ENCODE measurements at regions not wholly inside any gene's neighbourhood (a gene's known extent, or its start where the extent isn't known, plus 50 kb on each side); places are given as distances from the start of the nearest gene placed in this dataset.

GRCh38 chr5:173763410-173763809 is 124.7 kb upstream of the CPEB4 start:
- peak; percentile 8 for DNase-seq (ENCODE audit: low read depth, low spot score)
- Histone ChIP-seq H3K27ac (ENCODE audit: low read length) (peak overlapping the region; percentile 69; the same call in 1 of the 2 replicates), H3K9me3 (ENCODE audit: control insufficient read depth, insufficient read depth, low read depth, low read length) (no peaks in the 10 kb centered on the region), H3K36me3 (ENCODE audit: control insufficient read depth, insufficient read depth, low read length) (no peaks in the 10 kb centered on the region), H3K4me3 (ENCODE audit: low read depth in 2 of 2, low read length in 2 of 2) (no peak overlapping the region), H3K27me3 (ENCODE audit: control insufficient read depth, insufficient read depth, low read length) (no peaks in the 10 kb centered on the region), H3K4me1 (ENCODE audit: control insufficient read depth, insufficient read depth, low read length) (peaks cover 13% of the 10 kb centered on the region)
- intact Hi-C loops (cut with micrococcal nuclease; ENCODE audit: unreplicated experiment): no loop called here
- no TSS peak for BruUV-seq (replicated peaks)
- in situ Hi-C loops (cut with HindIII; ENCODE audit: low pct_unique_long_range_greater_than_20kb, low sequenced_read_pairs): no loop called here
- POLR2A ChIA-PET: no interaction called here
- CTCF ChIA-PET: no interaction called here
- no peak for ATAC-seq
- TF ChIP-seq TCF7L2 (IDR thresholded peaks at IDR 0.05; ENCODE audit: low read depth, low read length) (no peak), REST (IDR thresholded peaks at IDR 0.05; ENCODE audit: insufficient read depth in 1 of 2, low read depth in 2 of 2, low read length in 1 of 2) (no peak), SIN3A (IDR thresholded peaks at IDR 0.05; ENCODE audit: borderline replicate concordance, insufficient read depth, low read depth, low read length) (no peak), POLR2AphosphoS5 (IDR thresholded peaks at IDR 0.05; ENCODE audit: low read depth, low read length) (no peak), CTCF (IDR thresholded peaks at IDR 0.05) (no peak)

- no TSS peak for BruUV-seq (replicated peaks)
- in situ Hi-C loops (cut with HindIII; ENCODE audit: low pct_unique_long_range_greater_than_20kb, low sequenced_read_pairs) (no loop called here), intact Hi-C loops (cut with micrococcal nuclease; ENCODE audit: unreplicated experiment) (no loop called here)
- peak overlapping the region in 1 of 2 experiments; percentile 10; a peak in 1 of 4 replicates for H3K4me3 ChIP-seq (ENCODE audit: low read depth in 2 of 2, low read length in 2 of 2)
- peak overlapping the region; percentile 69 for H3K27ac ChIP-seq (ENCODE audit: low read length)
- POLR2A ChIA-PET: no interaction called here
- H3K36me3 ChIP-seq (ENCODE audit: control insufficient read depth, insufficient read depth, low read length): no peaks in the 10 kb centered on the region
- peak; percentile 88 for DNase-seq (ENCODE audit: low read depth, low spot score)
- H3K9me3 ChIP-seq (ENCODE audit: control insufficient read depth, insufficient read depth, low read depth, low read length): no peaks in the 10 kb centered on the region
- H3K4me1 ChIP-seq (ENCODE audit: control insufficient read depth, insufficient read depth, low read length): peaks cover 13% of the 10 kb centered on the region
- peak; percentile 98 for ATAC-seq
- no peaks in the 10 kb centered on the region for H3K27me3 ChIP-seq (ENCODE audit: control insufficient read depth, insufficient read depth, low read length)
- CTCF ChIA-PET: no interaction called here
- TF ChIP-seq CTCF (IDR thresholded peaks at IDR 0.05) (no peak), POLR2AphosphoS5 (IDR thresholded peaks at IDR 0.05; ENCODE audit: low read depth, low read length) (no peak), REST (IDR thresholded peaks at IDR 0.05; ENCODE audit: insufficient read depth in 1 of 2, low read depth in 2 of 2, low read length in 1 of 2) (no peak), TCF7L2 (IDR thresholded peaks at IDR 0.05; ENCODE audit: low read depth, low read length) (no peak), SIN3A (IDR thresholded peaks at IDR 0.05; ENCODE audit: borderline replicate concordance, insufficient read depth, low read depth, low read length) (no peak)
Measured at GRCh38 chr5:173764332-173765028, 123.7 kb upstream of the CPEB4 start.
